Activated CD8-positive, alpha-beta memory T cell treated with anti-CD3 and anti-CD28 coated beads for 24 hours (primary cell): ENCODE measurements at regions not wholly inside any gene's neighbourhood (a gene's known extent, or its start where the extent isn't known, plus 50 kb on each side); places are given as distances from the start of the nearest gene placed in this dataset.
"Not testable (repeated sequence)": the region's sequence is repeated elsewhere in the genome, so short reads cannot be mapped to it uniquely, and the experiment has no call there.

Experiments
- DNase-seq: peaks from one replicate; pipeline ENCODE4 v3.0.0-alpha.2; 2020

DNA sequence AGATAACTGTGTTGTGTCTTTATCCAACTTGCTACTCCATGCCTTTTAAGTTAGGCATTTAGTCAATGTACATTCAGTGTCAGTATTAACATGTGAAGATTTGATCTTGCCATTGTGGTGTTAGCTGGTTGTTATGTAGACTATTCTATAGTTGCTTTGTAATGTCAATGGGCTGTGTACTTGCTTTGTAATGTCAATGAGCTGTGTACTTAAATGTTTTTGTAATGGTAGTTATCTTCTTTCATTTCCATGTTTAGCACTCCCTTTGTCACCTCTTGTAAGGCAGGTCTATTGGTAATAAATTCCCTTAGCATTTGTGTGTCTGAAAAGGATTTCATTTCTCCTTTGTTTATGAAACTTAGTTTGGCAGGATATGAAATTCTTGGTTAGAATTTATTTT, 53.4 kb downstream of the MC4R start:
- DNase-seq = no peak

DNA sequence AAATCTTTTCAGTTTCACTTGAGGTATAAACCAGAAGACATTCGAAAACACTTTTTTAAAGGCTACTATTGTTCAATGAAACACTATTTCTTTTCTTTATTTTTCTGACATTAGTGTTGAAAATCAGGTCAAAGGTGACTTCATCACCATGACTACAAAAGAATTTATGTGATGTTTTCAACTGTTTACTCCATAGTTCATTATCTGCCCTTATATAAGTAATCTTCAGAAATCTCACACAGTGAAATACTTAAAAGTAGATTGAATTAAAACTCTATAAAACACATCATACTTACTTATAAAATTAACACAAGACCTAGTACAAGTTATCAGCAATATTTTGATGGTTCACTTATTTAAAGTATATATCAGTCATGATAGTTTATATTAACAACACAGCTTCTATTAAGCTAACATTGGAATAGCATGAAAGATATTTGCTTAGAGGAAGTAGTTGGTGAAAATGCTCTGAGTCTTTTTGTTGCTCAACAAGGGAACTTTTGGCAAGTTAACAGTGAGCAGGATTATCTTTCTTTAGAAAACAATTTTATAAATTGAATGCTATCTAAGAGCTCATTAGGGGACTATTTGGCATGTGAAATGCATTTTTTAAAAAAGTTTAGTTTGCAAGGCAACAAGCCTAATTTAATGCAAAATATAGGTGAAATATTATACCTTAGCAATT, 60.8 kb downstream of the MC4R start:
- DNase-seq = no peak

DNA sequence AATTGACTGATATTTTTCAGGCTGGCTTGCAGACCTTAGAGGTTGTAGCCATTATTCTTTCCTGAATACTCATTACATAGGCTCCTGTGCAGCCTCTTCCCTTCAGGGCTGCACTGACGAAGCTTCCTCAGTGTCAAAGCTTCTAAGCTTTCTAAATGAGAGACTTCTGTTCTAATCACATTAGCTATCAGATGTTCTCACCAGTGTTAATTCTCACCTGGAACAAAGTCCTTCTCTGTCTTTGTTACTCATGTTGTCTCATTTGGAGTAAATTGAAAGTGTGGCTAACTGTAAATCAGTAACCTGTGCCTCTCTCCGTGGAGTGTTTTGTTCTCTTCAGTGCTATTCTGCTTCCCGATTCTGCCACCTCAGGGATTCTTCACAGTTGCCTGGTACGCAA, 76.9 kb downstream of the MC4R start:
- DNase-seq = no peak

DNA sequence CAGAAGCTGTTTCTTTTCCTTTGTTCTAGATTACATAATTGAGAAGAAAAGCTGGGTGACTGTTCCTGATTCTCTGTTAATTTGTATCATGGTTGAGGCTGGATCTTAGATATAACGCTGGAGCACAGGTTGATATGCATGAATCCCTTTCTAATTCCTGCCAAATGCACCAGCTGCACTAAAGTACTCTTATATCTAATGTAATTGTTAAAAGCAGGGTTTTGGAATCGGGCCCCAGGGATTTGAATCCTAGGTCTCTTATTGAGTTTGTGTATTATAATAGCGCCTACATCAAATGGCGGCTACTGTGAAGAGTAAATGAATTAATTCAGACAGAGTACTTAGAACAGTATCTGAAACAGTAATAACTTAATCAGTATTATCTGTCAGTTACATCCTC, 80.4 kb downstream of the MC4R start:
- DNase-seq = no peak

DNA sequence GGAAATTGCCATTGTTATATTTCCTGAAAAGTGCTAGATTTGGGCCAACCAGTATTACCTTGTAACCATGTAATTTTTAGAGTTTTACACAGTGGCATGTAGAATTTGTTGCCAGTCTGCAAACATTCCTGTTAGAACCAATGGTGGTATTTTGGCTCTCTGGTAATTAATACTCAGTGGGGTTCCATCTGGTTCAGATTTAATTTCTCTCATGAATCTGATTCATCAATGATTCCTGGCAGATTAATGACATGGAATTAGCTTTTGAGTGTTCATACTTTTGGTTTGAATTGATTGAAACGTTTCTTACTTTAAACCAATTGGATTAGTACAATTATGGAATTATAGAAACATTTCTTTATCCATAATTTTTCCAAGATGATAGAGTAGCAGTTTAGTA, 93.2 kb downstream of the MC4R start:
- no peak for DNase-seq

DNA sequence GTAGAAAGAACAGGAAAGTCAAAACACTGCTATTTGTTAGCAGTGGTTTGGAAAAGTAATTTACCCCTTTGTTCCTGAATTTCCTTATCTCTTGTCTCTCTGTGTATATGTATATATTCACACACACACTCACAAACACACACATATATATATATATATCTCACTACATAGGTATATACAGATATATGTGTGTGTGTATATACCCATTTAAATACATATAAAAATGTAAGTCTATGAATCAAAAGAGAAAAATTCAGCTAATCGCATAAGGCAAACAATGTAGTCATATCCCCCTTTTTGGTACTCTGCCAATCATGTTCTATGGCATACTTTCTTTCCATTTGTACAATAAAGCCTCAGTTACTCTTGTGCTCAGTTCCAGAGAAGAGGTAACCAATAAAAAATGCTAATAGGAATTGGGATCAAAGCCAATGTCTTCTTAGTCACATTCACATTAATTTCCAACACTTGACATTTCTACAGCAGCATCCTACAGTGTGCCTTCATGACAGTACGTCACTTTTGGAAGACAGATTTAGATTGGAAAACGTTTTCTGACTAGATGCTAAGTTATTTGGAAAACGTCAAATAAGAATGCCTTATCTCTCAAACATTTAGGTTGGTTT, 94.6 kb downstream of the MC4R start:
- no peak for DNase-seq

DNA sequence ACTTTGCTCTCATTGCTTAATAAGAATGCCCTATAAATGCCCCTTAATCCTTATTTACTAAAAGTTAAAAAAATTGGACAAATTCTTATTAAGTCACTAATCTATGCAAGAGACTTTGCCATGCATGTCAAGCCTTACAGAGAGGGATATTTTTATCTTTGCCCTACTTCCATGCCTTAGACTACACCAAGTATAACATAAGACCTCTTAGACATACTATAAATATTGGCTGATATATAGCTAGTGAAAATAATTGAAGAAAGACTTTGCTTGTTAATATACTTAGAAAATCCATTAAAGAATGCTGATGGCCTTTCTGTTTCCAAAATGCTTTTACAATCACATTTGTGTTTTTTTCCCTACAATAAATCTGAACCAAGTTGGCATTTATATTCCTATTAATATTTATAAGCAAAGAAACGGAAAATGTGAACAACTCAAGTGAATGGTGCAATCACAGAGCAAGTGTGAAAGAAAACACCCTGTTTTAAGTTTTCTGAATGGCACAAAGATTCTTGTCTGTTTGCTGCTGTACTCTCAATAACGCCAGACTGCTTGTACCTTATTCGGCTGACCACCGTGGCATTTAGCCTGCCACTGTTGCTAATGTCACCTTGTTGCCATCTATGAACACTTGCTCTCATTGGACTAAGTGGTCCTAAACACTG, 105.0 kb downstream of the MC4R start:
- no peak for DNase-seq

DNA sequence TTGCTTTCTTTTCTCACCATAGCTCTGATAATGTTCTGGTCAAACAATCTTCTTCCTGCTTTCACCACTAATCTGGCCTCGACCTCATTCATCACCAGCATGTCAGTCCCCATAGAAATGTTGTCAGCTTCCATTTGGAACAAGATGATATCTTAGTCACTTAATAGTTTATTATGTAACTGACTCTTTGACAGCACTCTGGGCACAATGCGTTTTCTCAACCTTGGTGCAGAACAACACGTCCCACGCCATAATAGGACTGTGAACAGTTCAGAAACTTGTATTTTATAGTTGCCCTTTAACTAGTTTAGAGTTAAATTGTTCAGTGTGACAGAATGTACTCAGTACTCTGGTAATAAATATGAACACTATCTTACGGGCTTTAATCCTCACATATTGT, 106.0 kb downstream of the MC4R start:
- DNase-seq = no peak

DNA sequence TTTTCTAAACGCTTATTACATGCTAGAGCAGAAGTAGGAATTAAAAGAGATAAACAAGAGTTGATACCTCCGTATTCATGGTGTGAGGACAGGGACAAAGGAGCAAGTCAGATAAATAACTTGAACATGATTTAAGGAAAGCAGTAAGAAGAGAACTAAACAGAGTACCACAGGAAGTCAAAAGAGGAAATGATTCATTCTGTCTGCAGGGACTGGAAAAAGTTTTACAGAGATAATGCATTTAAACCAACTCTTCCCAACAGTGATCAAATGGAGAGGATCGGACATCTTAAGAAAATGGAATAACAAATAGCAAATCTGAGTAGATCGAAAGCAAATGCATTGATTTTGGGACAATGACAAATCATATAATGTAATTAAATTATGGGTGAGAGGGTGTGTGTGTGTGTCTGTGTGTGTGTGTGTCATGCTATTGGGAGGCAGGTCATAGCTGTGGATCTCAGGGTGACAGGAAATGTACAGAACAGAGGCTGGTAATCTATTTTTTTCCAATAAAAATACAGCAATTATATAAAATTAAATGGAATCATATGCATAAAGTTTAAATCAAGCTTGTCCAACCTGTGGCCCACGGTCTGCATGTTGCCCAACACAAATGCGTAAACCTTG, 113.4 kb downstream of the MC4R start:
- no peak for DNase-seq

DNA sequence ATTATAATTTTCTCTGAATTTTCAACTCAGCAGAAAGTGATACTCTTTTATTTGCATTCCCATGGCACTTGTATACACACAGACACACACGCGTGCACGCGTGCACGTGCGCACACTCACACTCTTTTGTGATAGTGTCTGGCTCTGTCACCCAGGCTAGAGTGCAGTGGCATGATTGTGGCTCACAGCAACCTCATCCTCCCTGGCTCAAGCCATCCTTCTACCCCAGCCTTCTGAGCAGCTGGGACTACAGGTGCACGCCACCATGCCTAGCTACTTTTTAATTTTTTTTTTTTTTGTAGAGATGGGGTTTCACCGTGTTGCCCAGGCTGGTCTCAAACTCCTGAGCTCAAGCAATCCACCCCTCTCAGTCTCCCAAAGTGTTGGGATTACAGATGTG, 123.2 kb downstream of the MC4R start:
- no peak for DNase-seq

DNA sequence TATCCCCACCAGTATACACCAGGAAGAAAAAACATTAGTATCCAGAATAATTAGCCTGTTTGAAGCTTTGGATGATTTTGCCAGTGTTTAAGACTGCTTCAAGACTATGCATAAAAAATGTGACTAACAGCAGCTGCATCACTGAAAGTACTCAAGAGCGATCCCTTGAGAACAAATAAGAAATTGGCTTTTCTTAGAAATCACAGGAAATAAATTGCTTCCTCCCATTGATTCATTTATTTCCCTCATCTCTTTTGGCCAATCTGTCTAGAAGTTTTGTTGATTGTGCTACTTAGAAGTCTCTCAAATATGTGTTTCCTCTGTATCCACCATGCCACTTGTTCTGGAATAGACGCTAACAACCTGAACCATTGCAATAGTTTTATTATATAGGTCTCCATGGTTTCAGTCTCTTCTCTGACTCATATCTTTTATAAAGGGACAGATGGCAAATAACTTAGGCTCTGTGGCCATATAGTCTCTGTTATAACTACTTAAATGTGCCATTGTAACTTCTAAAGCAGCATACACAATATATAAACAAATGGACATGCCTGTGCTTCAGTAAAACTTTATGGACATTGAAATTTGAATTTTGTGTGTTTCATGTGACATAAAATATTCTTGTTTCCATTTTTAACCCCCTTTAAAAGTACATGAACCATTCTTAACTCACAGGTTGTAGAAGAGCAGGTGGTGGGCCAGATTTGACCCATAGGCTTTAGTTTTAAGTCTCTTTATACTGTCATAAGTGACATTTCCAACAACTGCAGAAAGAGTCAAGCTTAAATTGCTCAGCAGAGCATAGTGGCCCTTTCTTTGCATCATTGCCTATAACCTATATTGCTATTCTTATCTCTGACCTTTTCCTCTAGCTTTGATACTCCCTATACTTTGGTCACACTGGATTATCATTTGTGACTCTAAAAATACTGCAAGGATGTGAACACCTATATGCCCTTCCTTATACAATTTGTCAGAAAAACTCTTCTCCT, 123.9 kb downstream of the MC4R start:
- no peak for DNase-seq

DNA sequence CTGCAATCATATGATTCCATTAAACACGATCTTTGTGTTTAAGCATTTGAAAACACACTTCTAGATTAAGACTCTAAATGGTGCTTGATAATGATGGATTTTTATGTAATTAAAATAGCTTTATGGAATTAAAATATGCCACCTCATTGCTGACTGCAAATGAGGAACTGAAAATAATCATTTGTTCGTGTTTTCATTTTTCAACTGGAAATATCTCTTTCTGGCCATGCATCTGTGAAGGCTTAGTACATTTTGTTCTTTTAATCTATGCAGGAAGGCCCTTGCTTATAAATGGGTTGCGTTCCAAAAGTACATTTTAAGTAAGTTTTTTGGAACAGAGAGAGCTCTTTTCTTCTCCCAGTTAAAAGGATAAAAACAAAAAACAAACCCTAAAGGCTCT, 125.5 kb downstream of the MC4R start:
- DNase-seq = no peak

DNA sequence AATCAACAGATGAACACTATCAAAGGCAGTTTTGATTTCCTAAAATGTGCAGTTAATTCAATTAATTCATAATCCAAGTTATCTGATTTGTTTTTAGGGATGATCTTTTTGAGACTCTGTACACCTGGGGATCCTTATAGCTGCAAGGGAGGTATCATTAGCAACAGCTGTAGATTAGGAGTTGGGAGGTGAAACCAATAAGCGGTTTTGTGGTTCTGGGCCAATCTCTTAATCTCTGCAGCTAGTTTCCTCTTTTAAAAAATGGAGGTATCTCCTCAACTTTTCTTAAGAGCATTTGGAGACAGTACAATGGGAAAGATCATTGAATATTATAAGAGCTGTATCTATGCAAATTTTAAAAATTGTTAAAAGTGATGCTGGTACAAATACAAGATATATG, 126.0 kb downstream of the MC4R start:
- no peak for DNase-seq

DNA sequence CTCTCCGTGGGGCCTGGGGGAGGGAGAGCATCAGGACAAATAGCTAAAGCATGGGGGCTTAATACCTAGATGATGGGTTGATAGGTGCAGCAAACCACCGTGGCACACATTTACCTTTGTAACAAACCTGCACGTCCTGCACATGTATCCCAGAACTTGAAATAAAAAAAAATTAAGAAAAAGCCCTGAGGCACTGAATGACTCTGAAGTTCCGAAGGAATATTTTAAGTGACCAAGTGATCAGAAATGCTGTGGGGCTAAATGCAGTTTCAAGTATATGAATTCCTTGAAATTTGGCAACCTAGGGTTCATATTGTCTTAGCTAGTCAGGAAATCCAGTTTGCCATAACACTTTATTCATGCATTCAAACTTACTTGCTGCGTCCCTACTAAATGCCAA, 127.5 kb downstream of the MC4R start:
- no peak for DNase-seq

DNA sequence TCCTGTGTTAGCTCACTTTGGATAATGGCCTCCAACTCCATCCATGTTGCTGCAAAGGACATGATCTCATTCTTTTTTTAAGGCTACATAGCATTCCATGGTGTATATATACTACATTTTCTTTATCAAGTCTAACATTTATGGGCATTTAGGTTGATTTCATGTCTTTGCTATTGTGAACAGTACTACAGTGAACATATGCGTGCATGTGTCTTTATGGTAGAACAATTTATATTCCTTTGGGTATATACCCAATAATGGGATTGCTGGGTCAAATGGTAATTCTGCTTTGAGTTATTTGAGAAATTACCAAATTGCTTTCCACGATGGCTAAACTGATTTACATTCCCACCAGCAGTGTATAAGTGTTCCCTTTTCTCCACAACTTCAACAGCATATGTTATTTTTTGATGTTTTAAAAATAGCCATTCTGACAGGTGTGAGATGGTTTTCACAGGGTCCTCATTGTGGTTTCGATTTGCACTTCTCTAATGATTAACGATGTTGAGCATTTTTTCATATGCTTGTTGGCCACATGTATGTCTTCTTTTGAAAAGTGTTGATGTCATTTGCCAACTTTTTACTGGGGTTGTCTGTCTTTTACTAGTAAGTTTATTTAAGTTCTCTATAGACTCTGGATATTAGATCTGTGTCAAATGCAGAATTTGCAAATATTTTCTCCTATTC, 133.4 kb downstream of the MC4R start:
- DNase-seq = not testable (repeated sequence)

DNA sequence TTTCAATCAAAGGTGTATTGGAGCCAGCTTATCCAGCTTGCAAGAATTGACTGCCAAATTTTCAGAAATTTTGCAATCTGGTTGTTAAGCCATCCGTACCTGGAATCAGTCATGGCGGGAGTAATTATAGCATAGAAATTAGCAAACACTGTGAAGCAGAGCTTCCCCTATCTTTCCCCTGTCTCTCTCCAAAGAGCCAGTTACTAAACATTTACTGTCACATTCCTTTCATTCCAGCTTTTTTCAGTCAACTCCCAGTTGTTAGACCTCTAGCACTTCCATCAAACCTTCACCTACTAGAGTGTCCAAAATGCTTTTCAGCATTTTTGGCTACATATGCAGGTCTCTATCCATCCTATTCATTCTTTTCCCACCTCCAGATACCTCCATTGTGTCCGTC, 137.4 kb downstream of the MC4R start:
- no peak for DNase-seq

DNA sequence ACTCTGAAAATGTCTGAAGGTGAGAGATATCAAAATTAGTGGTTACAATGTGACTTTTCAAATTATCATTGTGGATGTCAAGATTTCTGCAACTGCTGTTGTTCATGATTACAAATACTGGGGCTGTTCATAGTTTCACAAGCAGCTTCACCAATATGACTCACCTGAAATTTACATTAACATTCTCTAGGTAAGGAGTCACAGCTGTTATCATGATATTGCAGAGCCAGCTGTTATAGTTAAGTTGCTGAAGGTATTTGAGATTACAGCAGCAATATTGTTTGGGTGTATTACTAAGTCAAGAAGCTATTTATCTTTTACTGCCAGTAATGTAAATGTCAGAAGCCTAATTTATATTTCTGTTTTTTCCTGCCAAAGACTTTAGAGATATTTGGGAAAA, 140.0 kb downstream of the MC4R start:
- DNase-seq = no peak

DNA sequence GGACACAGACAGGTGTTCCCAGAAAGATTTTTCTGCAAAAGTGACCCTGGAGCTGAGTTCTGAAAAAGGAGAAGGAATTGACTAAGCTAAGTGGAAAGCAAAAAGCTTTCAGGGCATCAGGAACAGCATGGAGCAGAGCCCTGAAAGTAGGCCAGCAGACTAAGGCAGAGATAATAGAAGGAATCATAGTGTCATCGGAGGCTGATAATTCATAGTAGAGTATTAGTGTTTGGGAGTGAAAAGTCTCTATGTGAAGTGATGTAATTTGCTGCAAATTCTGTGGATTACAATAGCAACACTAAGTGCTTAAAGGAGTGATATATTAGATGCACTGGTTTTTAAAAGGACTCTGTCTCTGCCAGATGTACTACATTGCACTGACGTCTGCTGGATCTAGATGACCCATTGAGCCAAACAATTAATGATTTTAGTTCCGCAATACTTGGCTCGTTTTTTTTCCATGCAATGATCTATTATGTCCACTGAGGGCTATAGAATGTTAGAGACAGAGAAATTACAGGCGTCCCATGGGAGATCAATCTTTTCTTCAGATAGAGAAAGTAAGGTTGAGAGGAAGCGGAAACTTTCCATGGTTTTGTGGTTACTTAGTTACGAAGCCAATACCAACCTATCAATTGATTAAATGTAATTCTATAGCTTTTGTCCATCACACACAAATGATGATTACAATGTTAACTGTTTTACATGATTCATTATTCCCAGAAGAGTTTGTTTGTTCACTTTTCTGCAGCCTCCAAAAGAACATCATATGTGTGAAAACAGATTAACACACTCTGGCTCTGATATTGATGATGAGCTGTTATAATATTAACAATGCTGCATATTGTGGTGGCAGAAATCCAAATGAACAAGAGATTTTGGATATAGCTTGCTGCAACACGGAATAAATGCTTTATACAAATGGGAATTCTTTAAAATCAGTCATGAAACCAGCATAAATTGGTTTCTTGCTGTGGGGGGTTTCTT, 143.7 kb downstream of the MC4R start:
- no peak for DNase-seq

DNA sequence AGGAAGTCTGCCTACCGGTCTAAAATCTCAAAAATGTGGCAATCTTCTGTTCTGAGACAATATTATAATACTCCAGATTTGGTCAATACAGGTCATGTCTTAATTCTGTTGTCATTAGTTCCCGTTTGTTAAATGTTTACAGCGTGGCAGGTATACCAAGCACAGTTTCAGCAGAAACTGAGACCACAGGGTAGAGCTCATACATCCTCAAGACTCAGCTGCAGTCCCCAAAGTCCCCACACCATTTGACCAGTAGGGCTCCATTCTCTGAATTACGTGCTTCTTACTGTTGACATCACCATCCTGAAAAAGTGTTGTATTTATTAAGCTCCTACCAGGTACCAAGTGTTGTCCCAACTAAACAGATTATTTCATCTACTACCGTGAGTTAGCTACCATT, 157.1 kb downstream of the MC4R start:
- DNase-seq = no peak

DNA sequence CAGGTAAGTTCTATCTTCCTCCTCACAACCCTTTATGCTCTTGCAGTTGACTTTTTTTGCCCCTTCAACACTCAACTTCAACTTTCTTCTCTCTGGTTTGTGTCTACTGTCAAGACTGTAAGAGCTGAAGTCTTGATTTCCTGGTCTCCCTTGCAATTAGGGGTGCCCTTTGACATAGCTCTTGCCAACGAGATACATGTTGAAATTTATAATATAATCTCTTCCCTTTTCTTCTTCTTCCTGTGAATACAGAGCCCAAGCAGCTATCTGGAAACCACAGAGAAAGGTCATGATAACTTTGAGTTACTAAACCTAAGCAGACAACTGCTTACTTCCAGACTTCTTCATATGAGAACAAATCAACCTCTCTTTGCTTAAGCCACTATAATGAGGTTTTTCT, 163.5 kb downstream of the MC4R start:
- no peak for DNase-seq

DNA sequence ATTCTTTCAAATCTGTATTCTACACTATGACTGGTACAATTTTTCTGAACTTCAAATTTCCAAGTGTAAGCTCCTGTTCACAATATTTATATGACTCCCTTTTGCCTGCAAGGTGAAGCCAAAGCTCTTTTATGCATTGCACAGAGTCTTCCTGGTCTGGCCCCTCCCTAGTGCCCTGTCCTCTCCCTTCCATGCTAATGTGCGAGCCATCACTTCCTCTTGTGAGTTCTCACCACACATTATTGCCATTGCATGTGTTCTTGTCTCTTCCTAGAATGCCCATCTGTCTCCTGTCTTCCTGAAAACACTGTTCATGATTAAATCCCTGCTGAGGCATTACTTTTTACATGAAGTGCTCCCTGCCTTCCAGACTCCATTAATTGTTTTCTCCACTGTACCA, 169.9 kb downstream of the MC4R start:
- DNase-seq = no peak
